PFSK-1 (cell line): ENCODE measurements at regions not wholly inside any gene's neighbourhood (a gene's known extent, or its start where the extent isn't known, plus 50 kb on each side); places are given as distances from the start of the nearest gene placed in this dataset.

Experiments used
- FOXP2 ChIP-seq: optimal IDR thresholded peaks from 2 replicates; pipeline ENCODE3; 2011; ENCODE audit warnings: borderline replicate concordance, control low read depth, inconsistent platforms; ENCODE audit not compliant: insufficient read depth; ENCODE audit errors: extremely low read length, extremely low read depth
- POLR2AphosphoS5 ChIP-seq: IDR thresholded peaks from 2 replicates; pipeline ENCODE4 v1.6.1; 2012; ENCODE audit warnings: low read depth, mild to moderate bottlenecking, control low read depth, low read length, moderate library complexity
- REST ChIP-seq, 2 experiments: IDR thresholded peaks; 2 replicates each; pipeline versions ENCODE4 v1.6.1 to v1.8.0; 2011 to 2012; ENCODE audit warnings: low read depth in 2 of 2, low read length in 2 of 2, control low read depth in 1 of 2, inconsistent platforms in 1 of 2, mild to moderate bottlenecking in 1 of 2, moderate library complexity in 1 of 2; ENCODE audit not compliant: insufficient read depth in 1 of 2
- SIN3A ChIP-seq: IDR thresholded peaks from 2 replicates; pipeline ENCODE4 v1.6.1; 2012; ENCODE audit warnings: mild to moderate bottlenecking, low read length, moderate library complexity, borderline replicate concordance; ENCODE audit not compliant: insufficient read depth
- TAF1 ChIP-seq: IDR thresholded peaks from 2 replicates; pipeline ENCODE4 v1.6.1; 2012; ENCODE audit warnings: low read length, control low read depth, borderline replicate concordance; ENCODE audit not compliant: insufficient read depth

GRCh38 chr3:152176998-152177397 lies 91.7 kb upstream of the MBNL1 start:
- TF ChIP-seq REST (IDR thresholded peaks at IDR 0.05; ENCODE audit: insufficient read depth in 1 of 2, low read depth in 2 of 2, low read length in 2 of 2) (no peak), TAF1 (no peak), FOXP2 (no peak), POLR2AphosphoS5 (no peak), SIN3A (no peak)
